Astrocyte of the spinal cord (primary cell): ENCODE measurements at regions not wholly inside any gene's neighbourhood (a gene's known extent, or its start where the extent isn't known, plus 50 kb on each side); places are given as distances from the start of the nearest gene placed in this dataset.
"Not testable (repeated sequence)": the region's sequence is repeated elsewhere in the genome, so short reads cannot be mapped to it uniquely, and the experiment has no call there.

Experiments used
- DNase-seq: peaks from one replicate; pipeline ENCODE4 v3.0.0; 2011; ENCODE audit warnings: low read depth, low spot score
- H3K4me3 ChIP-seq: 2 replicates; pipeline ENCODE4 v1.5.1; 2011; ENCODE audit warnings: low read depth, mild to moderate bottlenecking, low read length, moderate library complexity
- in situ Hi-C: cut with HindIII; loops from 2 replicates; pipeline ENCODE4 v1.10.0; 2017; ENCODE audit warnings: low sequenced_read_pairs
- TF ChIP-seq, protein P1 (sequence below): IDR thresholded peaks from 2 replicates; pipeline ENCODE4 v1.5.1; 2012; ENCODE audit warnings: low read depth, mild to moderate bottlenecking, low read length, inconsistent platforms

DNA sequence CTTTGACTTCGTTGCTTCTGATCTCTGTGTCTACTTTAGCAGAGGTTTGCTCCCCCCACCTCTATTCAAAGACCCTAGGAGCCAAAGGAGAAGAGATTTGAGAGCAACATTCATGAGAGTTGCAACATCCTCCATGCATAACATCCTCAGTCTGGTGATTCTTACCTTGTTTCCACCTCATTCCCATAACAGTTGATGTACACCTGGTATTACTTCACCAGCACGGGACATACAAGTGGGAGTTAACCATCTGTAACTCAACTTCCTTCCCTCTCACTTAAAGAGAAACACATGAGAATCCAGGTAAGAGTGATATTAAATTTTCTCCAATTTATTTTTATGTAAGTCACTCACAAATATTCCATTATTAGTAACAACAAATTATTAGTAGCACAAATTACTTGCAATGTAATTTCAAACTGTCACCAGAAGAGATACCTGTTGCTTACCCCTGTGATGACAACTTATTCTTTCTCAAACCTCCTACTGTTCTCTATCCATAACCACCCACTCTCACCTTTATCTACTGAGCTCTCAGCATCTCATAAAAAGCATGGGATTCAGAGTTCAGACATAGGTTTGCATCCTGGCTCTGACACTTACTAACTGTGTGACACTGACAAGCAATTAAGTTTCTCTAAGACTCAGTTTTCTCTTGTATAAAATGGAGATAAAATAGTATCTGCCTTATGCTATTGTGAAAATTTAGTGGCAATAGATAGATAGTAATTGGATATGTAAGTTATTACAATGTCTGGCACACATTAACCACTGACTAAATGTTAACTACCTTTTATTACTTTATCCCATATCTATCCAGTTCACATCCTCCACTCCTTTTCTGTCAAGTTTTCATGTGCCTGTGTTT is 184.6 kb upstream of the SRD5A2 start:
- TF ChIP-seq, protein P1, sequence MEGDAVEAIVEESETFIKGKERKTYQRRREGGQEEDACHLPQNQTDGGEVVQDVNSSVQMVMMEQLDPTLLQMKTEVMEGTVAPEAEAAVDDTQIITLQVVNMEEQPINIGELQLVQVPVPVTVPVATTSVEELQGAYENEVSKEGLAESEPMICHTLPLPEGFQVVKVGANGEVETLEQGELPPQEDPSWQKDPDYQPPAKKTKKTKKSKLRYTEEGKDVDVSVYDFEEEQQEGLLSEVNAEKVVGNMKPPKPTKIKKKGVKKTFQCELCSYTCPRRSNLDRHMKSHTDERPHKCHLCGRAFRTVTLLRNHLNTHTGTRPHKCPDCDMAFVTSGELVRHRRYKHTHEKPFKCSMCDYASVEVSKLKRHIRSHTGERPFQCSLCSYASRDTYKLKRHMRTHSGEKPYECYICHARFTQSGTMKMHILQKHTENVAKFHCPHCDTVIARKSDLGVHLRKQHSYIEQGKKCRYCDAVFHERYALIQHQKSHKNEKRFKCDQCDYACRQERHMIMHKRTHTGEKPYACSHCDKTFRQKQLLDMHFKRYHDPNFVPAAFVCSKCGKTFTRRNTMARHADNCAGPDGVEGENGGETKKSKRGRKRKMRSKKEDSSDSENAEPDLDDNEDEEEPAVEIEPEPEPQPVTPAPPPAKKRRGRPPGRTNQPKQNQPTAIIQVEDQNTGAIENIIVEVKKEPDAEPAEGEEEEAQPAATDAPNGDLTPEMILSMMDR, result no peak
- no peak overlapping the region for H3K4me3 ChIP-seq
- in situ Hi-C loops, result no loop called here
- DNase-seq, result no peak

DNA sequence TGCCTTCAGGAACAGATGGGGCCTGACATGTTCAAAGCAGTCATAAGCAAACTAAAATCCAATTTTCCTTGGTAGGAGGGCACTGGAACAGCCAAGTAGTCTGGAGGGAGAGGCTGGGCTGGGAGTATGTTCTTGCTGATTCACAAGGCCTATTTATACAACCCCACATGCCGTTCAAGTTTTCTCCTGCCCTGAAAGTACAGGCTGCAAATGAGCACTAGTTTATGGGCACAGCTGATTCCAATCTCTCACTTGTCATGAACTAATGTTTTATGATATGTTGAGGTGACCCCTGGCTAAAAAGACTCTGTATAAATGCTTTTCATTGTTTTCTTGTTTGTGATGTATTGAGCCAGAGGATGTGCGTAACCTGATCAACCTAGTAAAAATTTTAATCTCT is 183.4 kb upstream of the SRD5A2 start:
- DNase-seq, result no peak
- in situ Hi-C loops, result no loop called here
- TF ChIP-seq, protein P1, result no peak
- no peak overlapping the region for H3K4me3 ChIP-seq

DNA sequence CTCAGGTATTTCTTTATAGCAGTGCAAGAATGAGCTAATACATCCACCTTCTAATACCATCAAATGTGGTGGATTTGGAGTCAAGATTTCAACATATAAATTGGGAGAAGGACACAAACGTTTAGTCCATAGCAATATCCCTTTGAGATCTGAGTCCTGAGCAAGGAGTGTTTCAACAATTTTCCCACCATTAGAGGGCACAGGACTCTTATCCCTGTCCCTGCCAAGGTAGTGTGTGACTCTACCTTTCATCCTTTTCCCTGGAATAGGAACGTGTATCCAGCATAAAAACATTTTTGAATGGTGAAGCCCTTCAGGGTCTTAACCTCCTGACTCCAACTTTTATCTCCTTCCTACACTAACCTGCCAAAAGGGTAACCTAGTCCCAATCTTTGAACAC is 181.3 kb upstream of the SRD5A2 start:
- TF ChIP-seq, protein P1, result no peak
- DNase-seq, result no peak
- in situ Hi-C loops, result no loop called here
- no peak overlapping the region for H3K4me3 ChIP-seq

DNA sequence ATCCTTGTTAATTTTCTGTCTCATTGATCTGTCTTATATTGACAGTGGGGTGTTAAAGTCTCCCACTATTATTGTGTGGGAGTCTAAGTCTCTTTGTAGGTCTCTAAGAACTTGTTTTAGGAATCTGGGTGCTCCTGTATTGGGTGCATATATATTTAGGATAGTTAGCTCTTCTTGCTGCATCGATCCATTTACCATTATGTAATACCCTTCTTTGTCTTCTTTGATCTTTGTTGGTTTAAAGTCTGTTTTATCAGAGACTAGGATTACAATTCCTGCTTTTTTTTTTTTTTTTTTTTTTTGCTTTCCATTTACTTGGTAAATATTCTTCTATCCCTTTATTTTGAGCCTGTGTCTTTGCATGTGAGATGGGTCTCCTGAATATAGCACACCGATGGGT is 176.6 kb upstream of the SRD5A2 start:
- H3K4me3 ChIP-seq, DNase-seq, in situ Hi-C loops: not testable (repeated sequence)

DNA sequence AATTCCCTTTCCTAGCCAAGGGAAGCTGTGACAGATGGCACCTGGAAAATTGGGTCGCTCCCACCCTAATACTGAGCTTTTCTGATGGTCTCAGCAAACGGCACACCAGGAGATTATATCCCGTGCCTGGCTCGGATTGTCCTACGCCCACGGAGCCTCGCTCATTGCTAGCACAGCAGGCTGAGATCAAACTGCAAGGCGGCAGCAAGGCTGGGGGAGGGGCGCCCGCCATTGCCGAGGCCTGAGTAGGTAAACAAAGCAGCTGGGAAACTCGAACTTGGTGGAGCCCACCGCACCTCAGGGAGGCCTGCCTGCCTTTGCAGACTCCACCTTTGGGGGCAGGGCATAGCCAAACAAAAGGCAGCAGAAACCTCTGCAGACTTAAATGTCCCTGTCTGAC is 168.0 kb upstream of the SRD5A2 start:
- H3K4me3 ChIP-seq, in situ Hi-C loops, DNase-seq: not testable (repeated sequence)

DNA sequence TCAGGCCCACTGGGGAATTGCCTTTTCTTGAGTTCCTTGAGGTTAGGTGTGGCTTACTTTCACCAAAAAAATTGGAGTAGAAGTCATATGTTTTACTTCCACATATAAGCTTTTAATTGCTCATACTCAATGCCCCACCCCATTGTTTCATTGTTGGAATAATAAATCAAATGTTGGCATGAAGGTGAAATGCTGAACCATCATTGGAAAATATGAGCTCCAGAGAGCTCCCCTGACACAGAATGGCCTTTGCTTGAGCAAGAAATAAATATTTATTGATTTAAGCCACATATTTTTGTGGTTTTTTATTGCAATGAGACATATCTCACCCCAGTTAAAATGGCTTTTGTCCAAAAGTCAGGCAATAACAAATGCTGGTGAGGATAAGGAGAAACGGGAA is 167.3 kb upstream of the SRD5A2 start:
- in situ Hi-C loops, result no loop called here
- DNase-seq, result no peak

DNA sequence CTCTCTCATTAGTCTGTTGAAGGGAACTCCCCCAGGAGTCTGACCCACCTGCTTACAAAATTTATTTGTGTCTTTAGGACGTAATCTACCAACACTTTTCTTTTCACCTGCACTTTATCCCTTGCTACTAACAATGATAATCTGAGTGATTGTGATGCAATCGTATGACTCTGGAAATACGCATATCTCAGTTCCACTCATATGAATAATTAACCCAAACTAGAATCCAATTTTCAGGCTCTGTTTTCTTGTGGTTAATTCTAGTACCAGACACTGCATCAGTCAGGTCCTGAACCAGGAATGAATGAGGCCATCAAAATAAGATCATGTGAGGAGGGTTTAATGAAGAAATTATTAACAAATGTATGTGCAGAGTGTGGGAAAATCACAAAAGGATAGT is 158.4 kb upstream of the SRD5A2 start:
- TF ChIP-seq, protein P1, result no peak
- in situ Hi-C loops, result no loop called here

More for the DNA sequence above, 167.3 kb upstream of the SRD5A2 start:
- TF ChIP-seq, protein P1, result no peak
- no peak overlapping the region for H3K4me3 ChIP-seq

More for the DNA sequence above, 158.4 kb upstream of the SRD5A2 start:
- H3K4me3 ChIP-seq, result no peak overlapping the region
- no peak for DNase-seq
